CD8-positive, alpha-beta memory T cell (primary cell): ENCODE measurements at regions not wholly inside any gene's neighbourhood (a gene's known extent, or its start where the extent isn't known, plus 50 kb on each side); places are given as distances from the start of the nearest gene placed in this dataset.

Experiments
- CTCF ChIA-PET: fragments of 350-600 bp; sonication (Branson Sonifier 250); formaldehyde crosslinking; loops from one replicate; lab custom pipeline; 2021; ENCODE audit warnings: antibody characterized with exemption; lab: Charles Lee
- POLR2A ChIA-PET: fragments of 350-600 bp; sonication (Branson Sonifier 250); formaldehyde crosslinking; loops from one replicate; lab custom pipeline; 2021; ENCODE audit warnings: antibody characterized with exemption; lab: Charles Lee
- DNase-seq, 5 donors: peaks; one replicate each; pipeline versions ENCODE4 v3.0.0 to v3.0.0-alpha.2; 2020 to 2022; ENCODE audit warnings: mixed read lengths in 1 of 5
- H3K27ac ChIP-seq: one replicate; pipeline ENCODE4 v1.7.0; 2013; ENCODE audit warnings: low read depth, mild to moderate bottlenecking, low read length, moderate library complexity
- H3K27me3 ChIP-seq: 2 replicates; pipeline ENCODE4 v1.7.0; 2013; ENCODE audit warnings: low read length, mild to moderate bottlenecking; ENCODE audit not compliant: insufficient read depth, poor library complexity, severe bottlenecking
- H3K36me3 ChIP-seq: 2 replicates; pipeline ENCODE4 v1.7.0; 2013; ENCODE audit warnings: mild to moderate bottlenecking, low read length, moderate library complexity; ENCODE audit not compliant: insufficient read depth
- H3K4me1 ChIP-seq: 2 replicates; pipeline ENCODE4 v1.7.0; 2013; ENCODE audit warnings: mild to moderate bottlenecking, low read length, moderate library complexity; ENCODE audit not compliant: insufficient read depth
- H3K4me3 ChIP-seq: 2 replicates; pipeline ENCODE4 v1.7.0; 2013; ENCODE audit warnings: mild to moderate bottlenecking, low read length
- H3K9me3 ChIP-seq: 2 replicates; pipeline ENCODE4 v1.7.0; 2013; ENCODE audit warnings: mild to moderate bottlenecking, low read length
- H3K27ac Mint-ChIP-seq, 8 donors: one replicate each; pipeline ENCODE4 v1.8.0; 2020 to 2021; ENCODE audit warnings: mixed read lengths in 8 of 8, mild to moderate bottlenecking in 6 of 8, inconsistent platforms in 3 of 8, moderate library complexity in 3 of 8
- H3K27me3 Mint-ChIP-seq, 2 donors: one replicate each; pipeline ENCODE4 v1.8.0; 2020 to 2021; ENCODE audit warnings: mixed read lengths in 2 of 2, mild to moderate bottlenecking in 1 of 2, moderate library complexity in 1 of 2
- H3K36me3 Mint-ChIP-seq, 3 donors: one replicate each; pipeline ENCODE4 v1.8.0; 2020 to 2021; ENCODE audit warnings: mixed read lengths in 3 of 3, inconsistent platforms in 1 of 3, mild to moderate bottlenecking in 1 of 3
- H3K4me1 Mint-ChIP-seq, 3 donors: one replicate each; pipeline ENCODE4 v1.8.0; 2020 to 2021; ENCODE audit warnings: mixed read lengths in 3 of 3, inconsistent platforms in 1 of 3, mild to moderate bottlenecking in 1 of 3
- H3K4me3 Mint-ChIP-seq, 7 donors: one replicate each; pipeline ENCODE4 v1.8.0; 2020 to 2021; ENCODE audit warnings: mixed read lengths in 7 of 7, mild to moderate bottlenecking in 6 of 7, moderate library complexity in 4 of 7, inconsistent platforms in 2 of 7
- H3K9me3 Mint-ChIP-seq, 5 donors: one replicate each; pipeline ENCODE4 v1.8.0; 2020 to 2022; ENCODE audit warnings: mixed read lengths in 5 of 5, mild to moderate bottlenecking in 3 of 5, moderate library complexity in 2 of 5, inconsistent platforms in 1 of 5

DNA sequence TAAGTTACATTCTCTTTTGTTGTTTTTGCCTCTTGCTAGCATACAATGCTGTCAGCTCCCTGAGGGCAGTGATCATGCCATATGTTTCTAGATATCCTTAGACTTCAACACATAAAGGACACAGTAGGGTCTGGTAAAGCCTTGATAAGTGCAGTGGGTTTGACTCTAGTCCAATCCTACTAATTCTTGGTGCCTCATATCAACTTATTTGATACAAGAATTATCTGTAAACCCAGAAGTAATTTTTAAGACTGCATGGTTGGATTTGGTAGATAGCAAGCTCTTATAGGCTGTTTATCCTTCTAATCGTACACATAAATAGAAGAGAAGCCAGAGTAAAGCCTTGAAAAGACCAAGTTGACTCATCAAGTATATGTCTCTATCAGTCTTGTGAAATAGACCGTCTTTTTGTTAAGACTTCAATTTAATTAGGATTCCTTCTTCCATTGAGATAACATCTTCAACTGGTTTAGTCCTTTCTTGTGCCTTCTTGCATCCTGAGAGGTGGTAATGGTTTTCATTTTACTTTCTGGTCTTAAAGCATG, 265.6 kb upstream of the CDIN1 start:
- no peak overlapping the region for H3K4me3 ChIP-seq
- H3K4me3 Mint-ChIP-seq = no peak overlapping the region
- H3K27ac Mint-ChIP-seq = no peak overlapping the region
- no peaks in the 10 kb centered on the region for H3K36me3 ChIP-seq
- no peaks in the 10 kb centered on the region for H3K4me1 ChIP-seq
- no peaks in the 10 kb centered on the region for H3K9me3 ChIP-seq
- H3K4me1 Mint-ChIP-seq = no peaks in the 10 kb centered on the region
- DNase-seq = no peak
- POLR2A ChIA-PET = no interaction called here
- H3K9me3 Mint-ChIP-seq = peaks cover 0 to 4% (median 2%) of the 10 kb centered on the region in 5 donors
- peaks cover 0 to 2% of the 10 kb centered on the region in 2 donors for H3K27me3 Mint-ChIP-seq
- H3K27ac ChIP-seq = no peak overlapping the region
- H3K36me3 Mint-ChIP-seq = no peaks in the 10 kb centered on the region
- H3K27me3 ChIP-seq = no peaks in the 10 kb centered on the region
- CTCF ChIA-PET = no interaction called here

DNA sequence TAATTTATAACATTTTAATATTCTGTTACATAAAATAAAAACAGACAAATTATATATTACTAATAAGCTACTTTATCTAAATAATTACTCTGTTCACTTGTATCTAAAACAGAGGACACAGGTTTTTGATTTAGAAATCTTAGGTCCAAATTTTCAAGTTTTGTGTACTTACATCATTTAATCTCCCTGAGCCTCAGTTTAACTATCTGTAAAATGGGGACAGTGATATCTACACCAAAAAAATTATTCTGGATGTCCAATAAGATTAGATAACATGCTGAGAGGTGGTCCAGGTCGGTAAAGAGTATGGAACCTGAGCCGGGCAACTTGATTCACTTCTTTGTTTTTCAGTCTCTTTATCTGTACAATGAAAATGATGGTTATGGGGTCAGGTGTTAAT, 263.8 kb upstream of the CDIN1 start:
- Histone ChIP-seq H3K4me1 (no peaks in the 10 kb centered on the region), H3K9me3 (no peaks in the 10 kb centered on the region)
- CTCF ChIA-PET = no interaction called here

DNA sequence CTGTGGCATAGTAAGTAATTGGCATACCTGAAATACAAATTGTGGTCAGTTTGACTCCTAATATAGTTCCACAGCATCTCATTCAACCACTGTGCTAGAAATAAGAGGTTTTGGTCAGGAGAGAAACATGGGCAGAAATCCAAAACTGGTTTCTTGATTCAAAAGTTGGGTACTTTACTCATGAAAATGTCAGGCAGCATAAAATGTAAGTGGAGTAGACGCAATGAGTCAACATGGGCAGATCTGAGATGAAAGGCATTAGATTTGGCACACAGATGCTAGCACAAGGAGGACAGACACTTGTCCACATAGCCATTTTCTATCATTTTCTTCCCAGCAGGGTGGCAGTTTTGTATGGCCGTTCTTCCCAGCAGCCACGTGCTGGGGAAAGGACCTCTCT, 255.8 kb upstream of the CDIN1 start:
- no peak overlapping the region for H3K27ac Mint-ChIP-seq

More for the DNA sequence above, 263.8 kb upstream of the CDIN1 start:
- Histone ChIP-seq H3K36me3 (no peaks in the 10 kb centered on the region), H3K4me3 (no peak overlapping the region), H3K27ac (no peak overlapping the region), H3K27me3 (no peaks in the 10 kb centered on the region)
- POLR2A ChIA-PET = no interaction called here
- Mint-ChIP-seq H3K4me1 (no peaks in the 10 kb centered on the region), H3K27ac (no peak overlapping the region), H3K4me3 (no peak overlapping the region), H3K9me3 (peaks cover 0 to 2% (median 0%) of the 10 kb centered on the region in 5 donors), H3K36me3 (no peaks in the 10 kb centered on the region), H3K27me3 (peaks cover 0 to 2% of the 10 kb centered on the region in 2 donors)
- no peak for DNase-seq

DNA sequence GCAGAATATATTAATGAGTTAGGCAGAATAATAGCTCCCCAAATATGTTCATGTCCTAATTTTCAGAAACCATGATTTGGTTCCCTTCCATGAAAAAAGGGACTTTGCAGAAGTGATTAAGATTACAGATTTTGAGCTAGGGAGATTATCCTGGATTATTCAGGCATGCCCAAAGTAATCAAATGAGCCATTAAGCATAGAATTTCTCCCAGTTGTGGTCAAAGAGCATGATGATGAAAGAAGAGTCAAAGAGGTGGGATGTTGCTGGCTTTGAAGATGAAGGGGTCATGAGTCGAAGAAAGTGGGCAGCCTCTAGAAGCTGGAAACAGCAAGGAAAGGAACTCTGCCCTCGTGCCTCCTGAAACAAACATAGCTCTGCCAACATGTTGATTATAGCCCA, 254.2 kb upstream of the CDIN1 start:
- Histone ChIP-seq H3K27me3 (no peaks in the 10 kb centered on the region), H3K4me3 (no peak overlapping the region), H3K27ac (no peak overlapping the region), H3K9me3 (no peaks in the 10 kb centered on the region), H3K4me1 (no peaks in the 10 kb centered on the region), H3K36me3 (no peaks in the 10 kb centered on the region)
- Mint-ChIP-seq H3K4me1 (no peaks in the 10 kb centered on the region), H3K4me3 (no peak overlapping the region), H3K27ac (no peak overlapping the region), H3K27me3 (no peaks in the 10 kb centered on the region), H3K36me3 (no peaks in the 10 kb centered on the region), H3K9me3 (peaks cover 0 to 5% (median 3%) of the 10 kb centered on the region in 5 donors)
- ChIA-PET CTCF (no interaction called here), POLR2A (no interaction called here)
- DNase-seq = no peak

More for the DNA sequence above, 255.8 kb upstream of the CDIN1 start:
- Histone ChIP-seq H3K4me1 (no peaks in the 10 kb centered on the region), H3K27ac (no peak overlapping the region), H3K27me3 (no peaks in the 10 kb centered on the region), H3K36me3 (no peaks in the 10 kb centered on the region), H3K9me3 (no peaks in the 10 kb centered on the region), H3K4me3 (no peak overlapping the region)
- no peaks in the 10 kb centered on the region for H3K4me1 Mint-ChIP-seq
- no peak for DNase-seq
- H3K27me3 Mint-ChIP-seq = no peaks in the 10 kb centered on the region
- ChIA-PET CTCF (no interaction called here), POLR2A (no interaction called here)
- peaks cover 0 to 5% (median 3%) of the 10 kb centered on the region in 5 donors for H3K9me3 Mint-ChIP-seq
- H3K36me3 Mint-ChIP-seq = no peaks in the 10 kb centered on the region
- no peak overlapping the region for H3K4me3 Mint-ChIP-seq

DNA sequence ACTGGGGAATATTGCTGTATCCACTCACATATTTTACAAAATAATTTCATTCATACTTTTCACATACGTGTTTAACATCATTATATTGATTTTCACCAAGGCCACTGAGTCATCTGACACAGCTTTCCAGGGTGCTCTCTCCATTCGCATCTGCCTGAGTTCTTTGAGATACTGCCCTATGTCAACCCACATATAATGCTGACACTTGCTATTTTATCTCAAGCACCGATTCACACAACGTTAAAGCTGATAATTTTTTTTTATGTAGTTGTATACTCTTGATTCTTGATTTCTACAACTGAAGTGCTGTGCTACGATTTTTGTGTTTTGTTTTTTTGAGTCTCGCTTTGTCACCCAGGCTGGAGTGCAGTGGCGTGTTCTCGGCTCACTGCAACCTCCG, 249.8 kb upstream of the CDIN1 start:
- no peak overlapping the region for H3K4me3 ChIP-seq
- H3K27me3 ChIP-seq = no peaks in the 10 kb centered on the region
- H3K9me3 ChIP-seq = no peaks in the 10 kb centered on the region
- H3K27ac Mint-ChIP-seq = no peak overlapping the region
- no peaks in the 10 kb centered on the region for H3K36me3 ChIP-seq
- no peaks in the 10 kb centered on the region for H3K36me3 Mint-ChIP-seq
- no peak overlapping the region for H3K4me3 Mint-ChIP-seq
- no peak overlapping the region for H3K27ac ChIP-seq
- POLR2A ChIA-PET = no interaction called here
- CTCF ChIA-PET = no interaction called here
- H3K9me3 Mint-ChIP-seq = peaks cover 0 to 5% (median 0%) of the 10 kb centered on the region in 5 donors
- H3K4me1 Mint-ChIP-seq = no peaks in the 10 kb centered on the region
- no peaks in the 10 kb centered on the region for H3K27me3 Mint-ChIP-seq
- no peak for DNase-seq
- H3K4me1 ChIP-seq = no peaks in the 10 kb centered on the region

DNA sequence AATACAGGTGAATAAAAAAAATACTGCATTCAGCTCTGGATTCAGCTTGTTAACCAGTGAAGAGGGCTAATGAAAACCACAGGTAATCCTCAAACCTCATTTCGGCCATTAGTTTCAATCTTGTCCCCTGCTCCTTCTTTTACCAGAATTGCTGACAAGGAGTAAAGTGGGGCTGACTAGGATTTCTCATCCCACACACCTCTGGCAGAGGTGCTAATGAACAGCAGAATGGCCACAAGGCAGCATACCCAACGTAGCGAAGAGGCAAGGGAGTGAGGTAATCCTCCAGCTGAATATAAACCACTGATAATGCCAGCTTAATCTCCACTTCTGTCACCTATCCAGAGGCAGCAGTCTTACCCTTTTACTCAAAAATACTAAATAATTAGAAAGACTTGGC, 248.8 kb upstream of the CDIN1 start:
- Mint-ChIP-seq H3K36me3 (no peaks in the 10 kb centered on the region), H3K9me3 (peaks cover 0 to 5% (median 2%) of the 10 kb centered on the region in 5 donors), H3K27me3 (no peaks in the 10 kb centered on the region), H3K4me1 (no peaks in the 10 kb centered on the region), H3K4me3 (no peak overlapping the region), H3K27ac (no peak overlapping the region)
- CTCF ChIA-PET = no interaction called here
- no peak overlapping the region for H3K4me3 ChIP-seq
- POLR2A ChIA-PET = no interaction called here
- H3K27me3 ChIP-seq = no peaks in the 10 kb centered on the region
- H3K9me3 ChIP-seq = no peaks in the 10 kb centered on the region
- H3K27ac ChIP-seq = no peak overlapping the region
- no peaks in the 10 kb centered on the region for H3K36me3 ChIP-seq
- DNase-seq = no peak
- H3K4me1 ChIP-seq = no peaks in the 10 kb centered on the region

DNA sequence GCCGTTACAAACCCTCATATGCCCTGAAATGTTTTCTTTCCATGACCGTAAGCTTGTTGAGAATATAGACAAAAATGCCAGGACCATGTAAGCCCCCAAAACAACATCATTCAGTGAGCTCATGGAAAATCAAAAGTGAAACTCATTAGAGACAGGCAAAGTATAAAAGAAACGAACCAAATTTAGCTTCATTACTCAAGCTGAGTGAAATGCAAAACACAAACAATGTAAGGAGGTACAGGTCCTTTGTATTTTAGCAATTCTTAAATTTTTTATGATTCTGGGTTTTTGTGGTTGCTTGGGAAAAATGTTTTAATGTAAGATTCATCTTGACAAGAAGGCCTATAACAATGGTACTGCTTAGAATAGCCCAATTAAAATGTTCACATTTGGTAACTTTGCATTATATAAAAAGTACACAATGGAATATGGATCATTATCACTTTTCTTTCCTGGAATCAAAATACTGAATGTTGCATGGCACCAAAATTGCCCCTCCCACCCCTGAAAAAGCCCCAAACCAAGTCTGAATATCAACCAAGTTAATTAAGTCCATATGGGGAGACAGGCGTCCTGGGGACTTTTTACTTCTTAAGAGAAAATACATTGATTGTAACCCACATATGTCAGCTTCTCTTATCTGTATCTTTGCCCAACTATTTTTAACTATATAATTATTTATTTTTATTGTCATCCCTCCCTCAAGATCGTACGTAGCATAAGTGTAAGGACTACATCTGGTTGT, 247.7 kb upstream of the CDIN1 start:
- Histone ChIP-seq H3K9me3 (no peaks in the 10 kb centered on the region), H3K4me3 (no peak overlapping the region), H3K27ac (no peak overlapping the region), H3K27me3 (no peaks in the 10 kb centered on the region), H3K4me1 (no peaks in the 10 kb centered on the region), H3K36me3 (no peaks in the 10 kb centered on the region)
- H3K27me3 Mint-ChIP-seq = no peaks in the 10 kb centered on the region
- H3K4me1 Mint-ChIP-seq = no peaks in the 10 kb centered on the region
- DNase-seq = no peak
- H3K27ac Mint-ChIP-seq = no peak overlapping the region
- H3K9me3 Mint-ChIP-seq = peaks cover 0 to 5% (median 2%) of the 10 kb centered on the region in 5 donors
- no peaks in the 10 kb centered on the region for H3K36me3 Mint-ChIP-seq
- H3K4me3 Mint-ChIP-seq = no peak overlapping the region
- ChIA-PET POLR2A (no interaction called here), CTCF (no interaction called here)

DNA sequence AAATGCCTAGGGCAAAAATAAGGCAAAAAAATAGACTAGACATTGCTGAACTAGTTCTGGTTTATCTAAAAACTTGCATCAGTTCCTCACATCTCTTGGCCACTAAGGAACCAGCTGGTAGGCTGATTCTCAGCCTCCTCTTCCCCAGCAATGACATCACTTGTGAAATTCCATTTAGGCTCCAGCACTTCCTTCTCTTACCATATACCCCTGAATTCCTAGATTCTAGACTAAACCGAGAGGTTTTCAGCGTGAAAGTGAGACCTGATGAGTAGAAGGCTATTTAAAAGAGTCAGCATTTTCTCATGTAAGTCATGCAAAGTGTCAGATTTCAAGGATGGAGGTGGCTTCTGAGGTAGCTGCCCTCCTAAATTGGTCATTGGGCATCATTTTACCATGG, 247.1 kb upstream of the CDIN1 start:
- H3K9me3 ChIP-seq = no peaks in the 10 kb centered on the region
- Mint-ChIP-seq H3K4me3 (no peak overlapping the region), H3K9me3 (peaks cover 0 to 5% (median 2%) of the 10 kb centered on the region in 5 donors), H3K27me3 (no peaks in the 10 kb centered on the region), H3K4me1 (no peaks in the 10 kb centered on the region), H3K36me3 (no peaks in the 10 kb centered on the region), H3K27ac (no peak overlapping the region)
- no peak overlapping the region for H3K27ac ChIP-seq
- CTCF ChIA-PET = no interaction called here
- POLR2A ChIA-PET = no interaction called here
- H3K36me3 ChIP-seq = no peaks in the 10 kb centered on the region
- no peaks in the 10 kb centered on the region for H3K4me1 ChIP-seq
- H3K27me3 ChIP-seq = no peaks in the 10 kb centered on the region
- H3K4me3 ChIP-seq = no peak overlapping the region
- DNase-seq = no peak
